Trophoblast cell (in vitro differentiated cells and primary cell): ENCODE measurements at regions not wholly inside any gene's neighbourhood (a gene's known extent, or its start where the extent isn't known, plus 50 kb on each side); places are given as distances from the start of the nearest gene placed in this dataset.

Experiments used
- DNase-seq, 2 donors: peaks; one replicate each; pipeline ENCODE4 v3.0.0-alpha.2; 2016
- H2AFZ ChIP-seq: 2 replicates; pipeline ENCODE4 v1.6.1; 2013; ENCODE audit warnings: low read length, moderate library complexity, mild to moderate bottlenecking; ENCODE audit not compliant: insufficient read depth, poor library complexity
- H2AK5ac ChIP-seq: 2 replicates; pipeline ENCODE4 v1.6.1; 2013; ENCODE audit warnings: mild to moderate bottlenecking, low read length
- H2BK120ac ChIP-seq: 2 replicates; pipeline ENCODE4 v1.6.1; 2013; ENCODE audit warnings: low read length, mild to moderate bottlenecking, moderate library complexity; ENCODE audit not compliant: insufficient read depth, poor library complexity
- H2BK12ac ChIP-seq: 2 replicates; pipeline ENCODE4 v1.6.1; 2013; ENCODE audit warnings: mild to moderate bottlenecking, low read length, moderate library complexity
- H2BK5ac ChIP-seq: 2 replicates; pipeline ENCODE4 v1.6.1; 2013; ENCODE audit warnings: low read length, low read depth, moderate library complexity, mild to moderate bottlenecking; ENCODE audit not compliant: poor library complexity
- H3K14ac ChIP-seq: 2 replicates; pipeline ENCODE4 v1.6.1; 2013; ENCODE audit warnings: mild to moderate bottlenecking, low read length
- H3K18ac ChIP-seq: 2 replicates; pipeline ENCODE4 v1.6.1; 2013; ENCODE audit warnings: mild to moderate bottlenecking, low read length
- H3K23ac ChIP-seq: 2 replicates; pipeline ENCODE4 v1.6.1; 2013; ENCODE audit warnings: low read length
- H3K27ac ChIP-seq: 2 replicates; pipeline ENCODE4 v1.5.1; 2013; ENCODE audit warnings: low read depth, mild to moderate bottlenecking, inconsistent platforms, low read length, moderate library complexity
- H3K27me3 ChIP-seq: 2 replicates; pipeline ENCODE4 v1.6.1; 2013; ENCODE audit warnings: inconsistent platforms, mild to moderate bottlenecking, low read length, moderate library complexity; ENCODE audit not compliant: insufficient read depth
- H3K36me3 ChIP-seq, 2 experiments: 1 replicate in 1 of 2; 2 replicates in 1 of 2; pipeline ENCODE4 v1.6.1; 2013; ENCODE audit warnings: low read length in 2 of 2, mild to moderate bottlenecking in 2 of 2, moderate library complexity in 1 of 2; ENCODE audit not compliant: insufficient read depth in 2 of 2, control insufficient read depth in 1 of 2
- H3K4ac ChIP-seq: 2 replicates; pipeline ENCODE4 v1.6.1; 2013; ENCODE audit warnings: low read depth, mild to moderate bottlenecking, low read length, moderate library complexity
- H3K4me1 ChIP-seq, 2 experiments: 1 replicate in 1 of 2; 2 replicates in 1 of 2; pipeline ENCODE4 v1.6.1; 2013; ENCODE audit warnings: low read length in 2 of 2, mild to moderate bottlenecking in 2 of 2, moderate library complexity in 1 of 2; ENCODE audit not compliant: insufficient read depth in 2 of 2, control insufficient read depth in 1 of 2
- H3K4me2 ChIP-seq: 2 replicates; pipeline ENCODE4 v1.6.1; 2013; ENCODE audit warnings: inconsistent platforms, mild to moderate bottlenecking, low read length, moderate library complexity
- H3K4me3 ChIP-seq: 2 replicates; pipeline ENCODE4 v1.5.1; 2013; ENCODE audit warnings: mild to moderate bottlenecking, low read depth, low read length, inconsistent platforms
- H3K79me1 ChIP-seq: one replicate; pipeline ENCODE4 v1.6.1; 2013; ENCODE audit warnings: low read length
- H3K79me2 ChIP-seq: 2 replicates; pipeline ENCODE4 v1.6.1; 2013; ENCODE audit warnings: low read length, mild to moderate bottlenecking; ENCODE audit not compliant: control insufficient read depth, insufficient read depth, poor library complexity
- H3K9ac ChIP-seq: 2 replicates; pipeline ENCODE4 v1.6.1; 2013; ENCODE audit warnings: mild to moderate bottlenecking, low read length
- H3K9me3 ChIP-seq: 2 replicates; pipeline ENCODE4 v1.6.1; 2013; ENCODE audit warnings: low read depth, mild to moderate bottlenecking, control low read depth, inconsistent platforms, low read length; ENCODE audit not compliant: insufficient read depth
- H4K12ac ChIP-seq: 2 replicates; pipeline ENCODE4 v1.6.1; 2013; ENCODE audit warnings: low read depth, mild to moderate bottlenecking, low read length, moderate library complexity
- H4K8ac ChIP-seq: 2 replicates; pipeline ENCODE4 v1.6.1; 2013; ENCODE audit warnings: low read depth, mild to moderate bottlenecking, low read length, moderate library complexity
- H4K91ac ChIP-seq: one replicate; pipeline ENCODE4 v1.6.1; 2013; ENCODE audit warnings: low read depth, mild to moderate bottlenecking, low read length, moderate library complexity
- WGBS: extraction: QIAGEN DNeasy Blood & Tissue Kit; methylation state at CpG from one replicate; pipeline ENCODE4 v1.1.7; 2013; ENCODE audit warnings: missing lambda C conversion rate; ENCODE audit not compliant: insufficient read length, insufficient coverage; ENCODE audit errors: extremely low coverage; 5-methylcytosine and 5-hydroxymethylcytosine counted together

GRCh38 chr5:38045446-38045845 lies 205.6 kb upstream of the GDNF start:
- Histone ChIP-seq H3K4me2 (no peak overlapping the region), H3K9ac (no peak overlapping the region), H2AFZ (no peak overlapping the region), H4K91ac (no peak overlapping the region), H2AK5ac (no peak overlapping the region), H2BK12ac (no peak overlapping the region), H3K9me3 (no peaks in the 10 kb centered on the region), H3K27me3 (no peaks in the 10 kb centered on the region), H3K4me1 (no peaks in the 10 kb centered on the region), H3K79me2 (no peaks in the 10 kb centered on the region), H2BK5ac (no peak overlapping the region), H3K14ac (no peak overlapping the region), H3K36me3 (no peaks in the 10 kb centered on the region), H2BK120ac (no peak overlapping the region), H4K12ac (no peak overlapping the region), H3K18ac (no peak overlapping the region), H4K8ac (no peak overlapping the region), H3K27ac (no peak overlapping the region), H3K4me3 (no peak overlapping the region), H3K4ac (no peak overlapping the region), H3K23ac (no peak overlapping the region), H3K79me1 (no peaks in the 10 kb centered on the region)
- no peak for DNase-seq
- no CpG with 5 or more reads among the region's 1 CpG for WGBS

- H4K8ac ChIP-seq, result no peak overlapping the region
- H2BK12ac ChIP-seq, result no peak overlapping the region
- no peak overlapping the region for H3K27ac ChIP-seq
- no peak overlapping the region for H2AK5ac ChIP-seq
- WGBS, result no CpG with 5 or more reads among the region's 3 CpGs
- H3K4me3 ChIP-seq, result no peak overlapping the region
- H2AFZ ChIP-seq, result no peak overlapping the region
- no peak overlapping the region for H3K18ac ChIP-seq
- no peaks in the 10 kb centered on the region for H3K79me1 ChIP-seq
- no peak overlapping the region for H3K4ac ChIP-seq
- no peaks in the 10 kb centered on the region for H3K79me2 ChIP-seq
- H3K4me2 ChIP-seq, result no peak overlapping the region
- DNase-seq, result peak; percentile 65 to 74
- H3K4me1 ChIP-seq, result no peaks in the 10 kb centered on the region
- no peak overlapping the region for H3K9ac ChIP-seq
- H4K91ac ChIP-seq, result no peak overlapping the region
- no peak overlapping the region for H2BK5ac ChIP-seq
- H3K14ac ChIP-seq, result no peak overlapping the region
- no peak overlapping the region for H4K12ac ChIP-seq
- H3K27me3 ChIP-seq, result no peaks in the 10 kb centered on the region
- H3K36me3 ChIP-seq, result no peaks in the 10 kb centered on the region
- H3K9me3 ChIP-seq, result no peaks in the 10 kb centered on the region
- H3K23ac ChIP-seq, result no peak overlapping the region
- H2BK120ac ChIP-seq, result no peak overlapping the region
Measured at GRCh38 chr5:38039826-38040225, 200.0 kb upstream of the GDNF start.

GRCh38 chr5:38039091-38039490 lies 199.2 kb upstream of the GDNF start:
- Histone ChIP-seq H4K91ac (no peak overlapping the region), H3K4me2 (no peak overlapping the region), H3K4ac (no peak overlapping the region), H4K8ac (no peak overlapping the region), H2AK5ac (no peak overlapping the region), H2AFZ (no peak overlapping the region), H3K14ac (no peak overlapping the region), H3K27me3 (no peaks in the 10 kb centered on the region), H3K79me2 (no peaks in the 10 kb centered on the region), H3K79me1 (no peaks in the 10 kb centered on the region), H3K27ac (no peak overlapping the region), H3K9me3 (no peaks in the 10 kb centered on the region), H3K36me3 (no peaks in the 10 kb centered on the region), H3K9ac (no peak overlapping the region), H2BK12ac (no peak overlapping the region), H3K23ac (no peak overlapping the region), H3K4me1 (no peaks in the 10 kb centered on the region), H4K12ac (no peak overlapping the region), H2BK5ac (no peak overlapping the region), H2BK120ac (no peak overlapping the region), H3K4me3 (no peak overlapping the region), H3K18ac (no peak overlapping the region)
- WGBS, result no CpG with 5 or more reads among the region's 2 CpGs
- DNase-seq, result peak; percentile 46 to 68

GRCh38 chr5:38036765-38037164 lies 196.9 kb upstream of the GDNF start:
- H3K27me3 ChIP-seq, result no peaks in the 10 kb centered on the region
- H2BK12ac ChIP-seq, result no peak overlapping the region
- no peaks in the 10 kb centered on the region for H3K4me1 ChIP-seq
- H3K9me3 ChIP-seq, result no peaks in the 10 kb centered on the region
- H2BK5ac ChIP-seq, result no peak overlapping the region
- no peak overlapping the region for H3K18ac ChIP-seq
- no peak overlapping the region for H4K12ac ChIP-seq
- no peak overlapping the region for H3K27ac ChIP-seq
- H3K9ac ChIP-seq, result no peak overlapping the region
- H3K14ac ChIP-seq, result no peak overlapping the region
- H3K79me2 ChIP-seq, result no peaks in the 10 kb centered on the region
- H2BK120ac ChIP-seq, result no peak overlapping the region
- no peak for DNase-seq
- H3K79me1 ChIP-seq, result no peaks in the 10 kb centered on the region
- H3K36me3 ChIP-seq, result no peaks in the 10 kb centered on the region
- H3K23ac ChIP-seq, result no peak overlapping the region
- no peak overlapping the region for H2AFZ ChIP-seq
- no peak overlapping the region for H3K4me3 ChIP-seq
- no peak overlapping the region for H3K4me2 ChIP-seq
- WGBS, result no CpG with 5 or more reads among the region's 4 CpGs
- H4K91ac ChIP-seq, result no peak overlapping the region
- H3K4ac ChIP-seq, result no peak overlapping the region
- H2AK5ac ChIP-seq, result no peak overlapping the region
- no peak overlapping the region for H4K8ac ChIP-seq
